ENCODE measurements at regions not wholly inside any gene's neighbourhood (a gene's known extent, or its start where the extent isn't known, plus 50 kb on each side); places are given as distances from the start of the nearest gene placed in this dataset.

DNA sequence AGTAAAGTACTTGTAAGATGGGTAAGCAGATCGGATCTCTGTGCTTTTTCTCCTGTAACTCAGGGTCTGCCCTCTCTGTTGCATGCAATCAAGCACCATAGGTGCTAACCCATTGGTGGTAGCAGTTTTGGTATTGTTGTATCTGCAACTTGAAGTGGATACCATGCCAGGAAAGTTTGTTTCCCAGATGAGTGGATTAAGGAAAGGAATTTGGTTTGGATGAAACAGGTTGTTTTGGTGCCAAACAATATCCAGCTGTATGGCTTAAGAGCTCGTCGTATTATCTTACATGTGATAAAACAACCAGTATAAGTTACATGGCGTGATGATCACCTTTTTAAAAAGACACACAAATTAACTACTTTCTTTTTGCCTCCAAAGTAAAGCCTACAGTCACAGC is 280.9 kb upstream of the TENM3 start:
- TF ChIP-seq POLR2AphosphoS5 (IDR thresholded peaks at IDR 0.05) (no peak), POLR2A (IDR thresholded peaks at IDR 0.05) (no peak)
